B cell (primary cell): ENCODE measurements at regions not wholly inside any gene's neighbourhood (a gene's known extent, or its start where the extent isn't known, plus 50 kb on each side); places are given as distances from the start of the nearest gene placed in this dataset.

ENCODE experiments used
- ATAC-seq: fragments of 200-7000 bp; cut with Tn5 transposase; one replicate; pipeline ENCODE4 v1.10.0; 2021; ENCODE audit warnings: low read depth, mild to moderate bottlenecking, moderate number of reproducible peaks, moderate library complexity
- CTCF ChIA-PET: fragments of 350-600 bp; sonication (Branson Sonifier 250); formaldehyde crosslinking; loops from one replicate; lab custom pipeline; 2021; ENCODE audit warnings: antibody characterized with exemption, inconsistent platforms; lab: Charles Lee
- POLR2A ChIA-PET: fragments of 350-600 bp; sonication (Branson Sonifier 250); formaldehyde crosslinking; loops from one replicate; lab custom pipeline; 2021; ENCODE audit warnings: antibody characterized with exemption; lab: Charles Lee
- DNase-seq: peaks from one replicate; pipeline ENCODE4 v3.0.0; 2013
- H2AFZ ChIP-seq: 2 replicates; pipeline ENCODE4 v1.6.1; 2012; ENCODE audit warnings: mild to moderate bottlenecking, low read depth, low read length; ENCODE audit not compliant: insufficient read depth, poor library complexity, severe bottlenecking
- H3K27ac ChIP-seq, 2 donors: 1 replicate in 1 of 2; 2 replicates in 1 of 2; pipeline ENCODE4 v1.5.1; 2012 to 2013; ENCODE audit warnings: low read length in 2 of 2, mild to moderate bottlenecking in 2 of 2, moderate library complexity in 1 of 2
- H3K27me3 ChIP-seq, 4 experiments: fragments of 200-600 bp in 1 of 4; sonication (generic) in 1 of 4; replicated peaks in 1 of 4; 1 replicate in 2 of 4; 2 replicates in 2 of 4; pipeline versions ENCODE4 v1.6.1 to v1.7.0; 2013 to 2016; ENCODE audit warnings: low read length in 3 of 4, mild to moderate bottlenecking in 2 of 4, mixed read lengths in 1 of 4, moderate library complexity in 1 of 4; ENCODE audit not compliant: insufficient read depth in 4 of 4, control insufficient read depth in 3 of 4; ENCODE audit errors: control extremely low read depth in 1 of 4
- H3K36me3 ChIP-seq, 2 experiments: replicated peaks in 1 of 2; 1 replicate in 1 of 2; 2 replicates in 1 of 2; pipeline versions ENCODE4 v1.6.1 to v1.7.1; 2013; ENCODE audit warnings: low read length in 1 of 2; ENCODE audit not compliant: insufficient read depth in 2 of 2, control insufficient read depth in 1 of 2; ENCODE audit errors: control extremely low read depth in 1 of 2, extremely low read depth in 1 of 2
- H3K4me1 ChIP-seq, 2 donors: fragments of 200-600 bp in 1 of 2; sonication (generic) in 1 of 2; 1 replicate in 1 of 2; 2 replicates in 1 of 2; pipeline versions ENCODE4 v1.5.1 to v1.6.1; 2013 to 2017; ENCODE audit warnings: low read length in 2 of 2; ENCODE audit not compliant: control insufficient read depth in 2 of 2, insufficient read depth in 2 of 2
- H3K4me2 ChIP-seq: replicated peaks from 2 replicates; pipeline ENCODE3; 2012; ENCODE audit warnings: mild to moderate bottlenecking, low read depth, low read length; ENCODE audit not compliant: poor library complexity, severe bottlenecking
- H3K4me3 ChIP-seq, 5 experiments: fragments of 200-600 bp in 1 of 5; sonication (generic) in 1 of 5; 1 replicate in 3 of 5; 2 replicates in 2 of 5; pipeline versions ENCODE4 v1.5.1 to v1.7.0; 2011 to 2016; ENCODE audit warnings: low read length in 4 of 5, mild to moderate bottlenecking in 4 of 5, low read depth in 2 of 5, control low read depth in 1 of 5, moderate library complexity in 1 of 5; ENCODE audit not compliant: insufficient read depth in 1 of 5; ENCODE audit errors: control extremely low read depth in 1 of 5, extremely low read depth in 1 of 5
- H3K79me2 ChIP-seq: fragments of 200-600 bp; sonication (generic); one replicate; pipeline ENCODE4 v1.6.0; 2016; ENCODE audit warnings: low read length; ENCODE audit not compliant: control insufficient read depth, insufficient read depth
- H3K9ac ChIP-seq: fragments of 200-600 bp; sonication (generic); 2 replicates; pipeline ENCODE4 v1.6.1; 2017; ENCODE audit warnings: mild to moderate bottlenecking, low read length, moderate library complexity
- H3K9me3 ChIP-seq, 3 donors: one replicate each; pipeline versions ENCODE4 v1.6.1 to v1.7.1; 2013; ENCODE audit warnings: low read length in 2 of 3; ENCODE audit not compliant: control insufficient read depth in 2 of 3, insufficient read depth in 1 of 3; ENCODE audit errors: control extremely low read depth in 1 of 3
- H4K20me1 ChIP-seq: 2 replicates; pipeline ENCODE4 v1.6.0; 2012; ENCODE audit warnings: mild to moderate bottlenecking, low read length; ENCODE audit not compliant: insufficient read depth, control insufficient read depth, poor library complexity, severe bottlenecking
- H3K27ac Mint-ChIP-seq: one replicate; pipeline ENCODE4 v1.8.0; 2021; ENCODE audit warnings: mixed read lengths
- H3K27me3 Mint-ChIP-seq: one replicate; pipeline ENCODE4 v1.8.0; 2021; ENCODE audit warnings: mixed read lengths
- H3K4me1 Mint-ChIP-seq: one replicate; pipeline ENCODE4 v1.8.0; 2021; ENCODE audit warnings: mixed read lengths
- H3K4me3 Mint-ChIP-seq: one replicate; pipeline ENCODE4 v1.8.0; 2021; ENCODE audit warnings: mixed read lengths
- H3K9me3 Mint-ChIP-seq: one replicate; pipeline ENCODE4 v1.8.0; 2022; ENCODE audit warnings: mixed read lengths; ENCODE audit not compliant: insufficient read depth
- CTCF ChIP-seq: fragments of 200-600 bp; IDR thresholded peaks from one replicate; pipeline ENCODE4 v1.8.0; 2022; ENCODE audit warnings: antibody characterized with exemption, mild to moderate bottlenecking
- EZH2 ChIP-seq: IDR thresholded peaks from 2 replicates; pipeline ENCODE4 v1.6.1; 2012; ENCODE audit warnings: borderline replicate concordance, low read depth, mild to moderate bottlenecking, moderate library complexity, low read length; ENCODE audit not compliant: insufficient read depth, poor library complexity, severe bottlenecking
- WGBS: methylation state at CpG from one replicate; pipeline ENCODE4 v1.1.5; 2013; ENCODE audit warnings: missing lambda C conversion rate; ENCODE audit not compliant: insufficient coverage; 5-methylcytosine and 5-hydroxymethylcytosine counted together
- intact Hi-C: fragments of 100-400 bp; cut with micrococcal nuclease; formaldehyde crosslinking; loops from one replicate; pipeline ENCODE4 v1.10.0; 2022

- H3K79me2 ChIP-seq = no peaks in the 10 kb centered on the region
- ChIA-PET POLR2A (no interaction called here), CTCF (no interaction called here)
- no peak overlapping the region for H2AFZ ChIP-seq
- no peak overlapping the region for H3K4me2 ChIP-seq
- H3K36me3 ChIP-seq = no peaks in the 10 kb centered on the region
- H3K9ac ChIP-seq = no peak overlapping the region
- ATAC-seq (no peak), DNase-seq (no peak)
- no peak for TF ChIP-seq CTCF
- H3K9me3 Mint-ChIP-seq = peaks cover 2% of the 10 kb centered on the region
- no peaks in the 10 kb centered on the region for H4K20me1 ChIP-seq
- no peak overlapping the region for H3K4me3 Mint-ChIP-seq
- H3K9me3 ChIP-seq = peaks cover 0 to 6% (median 0%) of the 10 kb centered on the region in 3 donors
- no peak overlapping the region for H3K4me3 ChIP-seq
- no peak overlapping the region for H3K27ac ChIP-seq
- H3K4me1 Mint-ChIP-seq = no peaks in the 10 kb centered on the region
- H3K27me3 Mint-ChIP-seq = no peaks in the 10 kb centered on the region
- no peaks in the 10 kb centered on the region for H3K4me1 ChIP-seq
- H3K27me3 ChIP-seq = no peaks in the 10 kb centered on the region
- H3K27ac Mint-ChIP-seq = no peak overlapping the region
- intact Hi-C loops = no loop called here
Observed at GRCh38 chr16:73747328-73747727, 549.3 kb upstream of the PSMD7 start.

GRCh38 chr16:73746554-73746953 lies 550.1 kb upstream of the PSMD7 start:
- Histone ChIP-seq H4K20me1 (no peaks in the 10 kb centered on the region), H3K4me1 (no peaks in the 10 kb centered on the region), H3K4me2 (no peak overlapping the region), H3K9me3 (peaks cover 0 to 6% (median 0%) of the 10 kb centered on the region in 3 donors), H3K36me3 (no peaks in the 10 kb centered on the region), H3K4me3 (no peak overlapping the region), H3K9ac (no peak overlapping the region), H3K27ac (no peak overlapping the region), H3K79me2 (no peaks in the 10 kb centered on the region), H2AFZ (no peak overlapping the region), H3K27me3 (no peaks in the 10 kb centered on the region)
- DNase-seq = no peak
- intact Hi-C loops = no loop called here
- no peaks in the 10 kb centered on the region for H3K27me3 Mint-ChIP-seq
- no peak for TF ChIP-seq CTCF
- no peak for TF ChIP-seq EZH2
- ChIA-PET POLR2A (no interaction called here), CTCF (no interaction called here)
- no peaks in the 10 kb centered on the region for H3K4me1 Mint-ChIP-seq
- no peak overlapping the region for H3K27ac Mint-ChIP-seq
- H3K4me3 Mint-ChIP-seq = no peak overlapping the region
- ATAC-seq = no peak
- H3K9me3 Mint-ChIP-seq = peaks cover 2% of the 10 kb centered on the region
- no CpG with 5 or more reads among the region's 2 CpGs for WGBS
